Fibroblast of lung (primary cell): ENCODE measurements at regions not wholly inside any gene's neighbourhood (a gene's known extent, or its start where the extent isn't known, plus 50 kb on each side); places are given as distances from the start of the nearest gene placed in this dataset.

Experiments
- CTCF ChIP-seq, 2 donors: IDR thresholded peaks in 1 of 2; conservative IDR thresholded peaks in 1 of 2; 1 replicate in 1 of 2; 2 replicates in 1 of 2; pipeline ENCODE4 v1.5.1; 2011 to 2012; ENCODE audit warnings: low read length in 2 of 2, control low read depth in 1 of 2, inconsistent platforms in 1 of 2, low read depth in 1 of 2, mild to moderate bottlenecking in 1 of 2
- EZH2 ChIP-seq: IDR thresholded peaks from 2 replicates; pipeline ENCODE4 v1.5.1; 2012; ENCODE audit warnings: low read length, control low read depth, mild to moderate bottlenecking; ENCODE audit errors: missing control alignments

GRCh38 chr5:89498699-89499098 lies 615.7 kb upstream of the MEF2C start:
- TF ChIP-seq CTCF (conservative IDR thresholded peaks at IDR 0.05 in 1 of 2, IDR thresholded peaks at IDR 0.05 in 1 of 2; ENCODE audit: low read depth in 1 of 2, low read length in 2 of 2) (no peak), EZH2 (no peak)
